NCI-H345 treated with DMSO at 0.1 percent for 48 hours (cell line): ENCODE measurements at regions not wholly inside any gene's neighbourhood (a gene's known extent, or its start where the extent isn't known, plus 50 kb on each side); places are given as distances from the start of the nearest gene placed in this dataset.
"Not testable (repeated sequence)": the region's sequence is repeated elsewhere in the genome, so short reads cannot be mapped to it uniquely, and the experiment has no call there.

Source experiments
- DNase-seq: peaks from one replicate; lab custom pipeline; 2025; ENCODE audit not compliant: unreplicated experiment; lab: John Stamatoyannopoulos, UW

DNA sequence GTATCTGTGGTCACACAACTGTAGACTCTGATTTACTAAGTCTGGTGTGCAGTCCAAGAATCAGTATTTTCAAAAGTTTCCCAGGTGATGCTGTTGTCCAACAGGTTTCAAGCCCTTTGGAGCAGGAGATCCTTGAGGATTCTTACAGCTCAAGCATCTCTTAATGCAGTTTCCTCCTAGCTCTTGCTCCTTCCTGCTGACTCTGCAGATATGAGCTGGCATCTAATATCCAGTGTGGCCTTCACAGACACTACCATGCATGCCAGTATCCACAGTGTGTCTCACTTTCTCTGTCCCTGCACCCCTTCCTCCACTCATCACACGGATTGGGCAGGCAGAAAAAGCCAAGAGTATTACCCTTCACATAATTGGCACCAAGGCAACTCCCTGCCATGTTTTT, 182.2 kb upstream of the TNC start:
- DNase-seq = no peak

DNA sequence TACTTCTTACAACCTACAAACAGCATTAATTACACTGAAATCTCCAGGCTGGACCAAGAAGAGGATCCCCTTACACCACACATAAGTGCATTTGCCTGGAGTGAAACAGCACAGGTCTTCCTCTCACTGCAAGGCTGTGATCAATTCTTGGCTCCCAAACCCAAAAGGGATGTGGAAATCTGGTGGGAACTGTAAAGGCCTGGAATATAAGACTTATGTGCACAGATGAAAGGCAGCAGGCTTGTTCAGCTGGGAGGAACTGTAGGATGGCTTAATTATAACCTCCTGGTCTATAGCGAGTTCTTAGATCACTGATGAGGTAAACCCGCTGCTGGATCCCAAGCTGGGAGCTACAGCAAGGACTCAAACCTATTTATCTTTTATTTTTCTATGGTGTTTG, 182.9 kb upstream of the TNC start:
- no peak for DNase-seq

DNA sequence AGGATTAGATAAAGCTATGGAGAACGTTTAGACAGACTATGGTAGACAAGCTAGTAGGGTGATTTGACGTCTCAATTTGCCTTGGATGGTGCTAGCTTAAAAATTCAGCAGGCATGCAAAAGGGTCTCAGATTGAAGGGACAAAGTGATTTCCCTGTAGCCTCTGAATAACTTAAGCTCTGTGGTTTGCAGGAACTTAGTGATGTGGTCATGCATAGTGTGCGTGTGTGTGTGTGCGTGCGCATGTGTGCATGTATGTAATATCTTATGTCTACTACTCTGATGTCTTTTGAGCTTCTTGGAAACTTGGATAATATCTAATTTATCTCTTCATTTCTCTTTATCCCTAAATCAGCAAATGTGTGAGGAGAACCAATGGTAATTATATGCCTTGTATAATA, 183.6 kb upstream of the TNC start:
- DNase-seq = no peak

DNA sequence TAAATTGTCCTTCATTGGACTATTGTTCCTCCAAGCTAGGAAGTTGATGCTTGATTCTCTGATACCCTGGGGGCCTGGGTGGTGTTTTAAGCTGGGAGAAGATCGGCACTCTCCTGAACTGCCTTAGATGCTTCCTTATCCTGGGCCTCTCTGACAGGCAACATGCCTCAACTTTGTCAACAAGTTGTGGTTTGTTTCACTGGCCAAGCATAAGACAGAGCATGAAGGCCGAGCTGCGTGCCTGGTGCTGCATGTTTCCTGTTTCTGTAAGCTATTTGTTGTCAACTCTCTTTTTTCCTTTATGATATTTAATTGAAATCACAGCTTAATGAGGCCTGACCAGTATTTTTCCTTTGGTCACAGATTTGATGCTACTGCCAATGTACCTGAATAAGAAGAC, 187.6 kb upstream of the TNC start:
- DNase-seq = no peak

DNA sequence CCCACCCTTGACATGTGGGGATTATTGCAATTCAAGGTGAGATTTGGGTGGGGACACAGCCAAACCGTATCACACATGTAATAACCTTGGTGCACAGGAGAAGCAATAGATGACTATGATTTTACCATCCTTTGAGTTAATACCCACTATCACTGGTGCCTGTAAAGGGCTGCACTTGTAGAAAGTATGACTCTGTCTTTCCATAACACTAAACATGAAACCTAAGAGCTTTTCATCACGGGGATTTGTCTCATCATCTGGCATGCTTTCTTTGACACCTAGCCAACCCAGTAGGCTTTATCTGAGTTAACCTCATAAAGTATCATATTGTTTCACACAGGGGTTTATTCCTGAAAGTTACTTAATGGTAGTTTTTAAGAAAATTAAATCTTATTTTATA, 188.9 kb upstream of the TNC start:
- DNase-seq = no peak

DNA sequence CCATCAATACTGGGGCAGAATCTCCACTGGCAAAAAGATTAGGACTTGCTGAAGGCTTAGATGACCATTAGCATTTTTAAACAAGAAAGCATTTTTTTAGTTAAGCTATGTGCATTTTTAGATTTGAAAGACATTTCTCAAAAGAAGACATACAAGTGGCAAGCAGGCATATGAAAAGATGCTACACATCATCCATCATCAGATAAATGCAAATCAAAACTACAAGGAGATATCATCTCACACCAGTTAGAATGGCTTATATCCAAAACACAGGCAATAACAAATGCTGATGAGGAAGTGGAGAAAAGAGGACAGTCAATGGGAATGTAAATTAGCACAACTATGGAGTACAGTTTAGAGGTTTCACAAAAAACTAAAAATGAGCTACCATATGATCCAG, 195.6 kb upstream of the TNC start:
- DNase-seq = no peak

DNA sequence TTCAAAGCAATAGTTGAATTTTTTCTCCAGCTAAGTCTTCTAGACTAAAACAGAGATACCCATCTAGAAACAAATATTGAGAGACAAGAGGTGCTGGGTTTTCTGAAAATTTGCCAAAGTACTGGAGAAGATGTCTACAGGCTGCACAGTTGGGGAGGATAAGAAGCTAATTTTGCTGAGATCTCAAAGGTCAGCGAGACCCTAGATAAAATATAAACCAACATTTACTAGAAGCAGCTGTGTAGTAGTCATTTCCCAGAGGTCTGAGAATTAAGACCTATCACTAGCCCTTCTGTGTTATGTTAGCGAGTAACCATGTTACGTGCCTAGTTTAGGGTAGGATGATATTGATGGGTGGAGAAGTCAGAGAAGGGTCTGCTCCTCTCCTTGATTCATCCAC, 208.5 kb upstream of the TNC start:
- DNase-seq = no peak

DNA sequence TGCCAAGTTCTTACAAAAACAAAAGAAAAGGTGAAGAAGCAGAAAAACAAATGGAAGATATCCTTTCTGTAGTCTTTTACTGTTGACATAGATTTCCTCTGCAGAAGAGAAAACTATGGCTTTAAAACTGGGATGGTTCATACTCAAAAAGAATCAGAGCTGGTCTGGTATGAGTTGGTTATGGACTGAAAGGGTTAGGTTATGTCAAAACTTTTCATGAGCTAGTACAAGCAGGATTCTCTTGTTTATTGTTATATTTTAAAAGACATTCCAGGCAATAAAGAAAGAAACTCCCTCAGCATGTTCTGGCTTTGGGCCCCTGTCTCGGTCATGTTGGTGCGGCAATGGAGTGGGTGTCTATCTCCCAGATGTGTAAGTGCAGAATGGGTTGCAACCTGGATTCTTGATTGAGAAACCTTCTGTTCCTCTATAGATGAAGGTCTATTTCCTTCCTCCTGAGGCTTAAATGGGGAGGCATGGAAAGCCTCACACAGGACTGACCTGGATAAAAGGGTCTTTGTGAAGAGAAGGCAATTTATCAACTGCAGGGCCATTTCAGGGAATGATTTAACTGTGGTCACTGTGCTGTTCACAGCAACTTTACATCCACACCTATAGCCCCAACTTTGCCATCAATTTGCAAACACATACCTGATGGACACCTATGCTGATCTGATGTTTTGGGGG, 209.6 kb upstream of the TNC start:
- DNase-seq = no peak

DNA sequence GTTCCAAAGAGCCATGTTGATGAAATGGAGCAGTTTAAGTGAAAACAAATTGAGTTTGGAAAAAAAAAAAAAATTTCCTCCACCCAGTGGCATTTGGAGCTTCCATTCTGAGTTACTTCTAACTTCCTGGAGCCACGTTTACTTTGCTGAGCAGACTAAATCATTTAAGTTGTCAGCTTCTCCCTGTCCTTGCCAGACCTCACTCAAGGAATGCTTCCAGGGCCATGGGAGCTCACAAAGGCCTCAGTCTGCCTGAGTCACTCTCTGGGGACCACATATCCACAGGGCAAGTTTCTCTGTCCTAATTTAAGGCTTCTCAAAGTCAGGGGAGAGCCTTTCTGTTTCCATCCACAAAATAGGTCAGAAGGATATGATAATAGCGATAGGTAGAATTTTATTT, 210.3 kb upstream of the TNC start:
- no peak for DNase-seq

DNA sequence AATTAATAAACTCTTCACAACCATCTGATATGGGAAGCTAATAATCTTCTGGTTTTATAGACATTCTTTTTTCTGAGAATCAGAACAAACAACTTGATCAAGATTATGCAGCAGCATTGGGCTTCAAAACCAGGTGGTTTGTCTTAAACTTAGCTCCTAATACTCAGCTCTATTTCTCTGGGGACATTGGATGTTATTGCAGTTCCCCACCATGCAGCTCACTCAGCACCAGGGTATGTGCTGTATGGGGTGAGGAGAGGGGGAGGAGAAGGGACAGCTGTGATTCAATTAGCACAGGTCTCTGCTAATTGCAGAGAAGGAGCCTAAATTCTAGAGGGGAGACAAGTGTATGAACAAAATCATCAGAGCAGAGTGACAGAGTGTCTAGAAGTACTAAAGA, 210.7 kb upstream of the TNC start:
- no peak for DNase-seq

DNA sequence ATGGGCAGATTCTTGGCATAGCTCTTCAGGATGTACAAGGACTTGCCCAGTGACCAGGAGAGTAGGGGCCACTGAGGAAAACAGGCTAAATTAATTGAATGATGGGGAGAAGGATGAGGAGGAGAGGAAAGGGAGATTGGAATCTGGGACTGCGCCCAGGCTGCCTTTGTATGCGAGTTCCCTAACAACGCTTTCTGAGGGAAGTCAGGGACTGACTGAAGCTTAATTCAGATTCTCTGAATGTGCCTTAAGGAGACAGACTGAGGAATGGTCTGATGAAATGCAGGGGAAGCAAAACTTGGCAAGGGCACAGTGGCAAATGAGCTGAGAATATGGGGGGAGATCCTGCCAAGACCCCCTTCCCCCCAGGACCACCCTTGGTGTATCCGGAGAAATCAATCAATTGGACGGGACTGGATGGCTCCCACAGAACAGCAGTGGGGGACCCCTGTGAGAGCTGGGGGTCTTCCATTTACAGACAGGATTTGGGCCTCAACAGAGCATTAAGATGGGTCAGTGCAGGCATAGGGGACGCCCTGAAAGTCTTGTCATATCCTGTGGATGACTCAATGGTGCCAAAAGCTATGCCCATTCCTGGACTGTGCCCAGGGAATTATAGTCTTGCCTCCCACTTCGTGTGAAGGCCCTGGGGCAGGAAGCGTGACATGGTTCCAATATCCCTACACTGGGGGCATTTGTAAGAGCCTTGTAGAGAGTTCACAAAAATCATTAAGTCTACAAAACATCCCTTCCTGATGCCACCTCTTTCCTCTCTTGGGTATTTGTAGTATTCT, 215.5 kb upstream of the TNC start:
- no peak for DNase-seq

DNA sequence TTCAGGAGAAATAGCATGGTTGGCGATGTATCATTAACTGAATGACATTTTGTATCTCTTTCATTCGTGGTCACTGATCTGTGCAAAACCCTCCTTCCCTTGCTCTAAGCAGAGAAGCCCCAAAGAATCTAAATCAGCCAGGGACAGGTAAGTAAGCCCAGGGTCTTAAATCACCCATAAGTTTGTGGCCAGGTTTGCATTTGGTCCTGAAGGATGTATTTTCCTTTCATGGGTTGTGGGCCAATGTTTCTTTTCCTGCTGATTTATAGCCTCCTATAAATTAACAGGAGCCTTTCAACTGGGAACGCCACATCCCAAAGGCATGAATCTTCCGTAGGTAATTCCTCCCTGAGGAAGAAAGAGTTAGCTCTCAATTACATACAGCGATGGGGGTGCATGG, 217.5 kb upstream of the TNC start:
- DNase-seq = no peak

DNA sequence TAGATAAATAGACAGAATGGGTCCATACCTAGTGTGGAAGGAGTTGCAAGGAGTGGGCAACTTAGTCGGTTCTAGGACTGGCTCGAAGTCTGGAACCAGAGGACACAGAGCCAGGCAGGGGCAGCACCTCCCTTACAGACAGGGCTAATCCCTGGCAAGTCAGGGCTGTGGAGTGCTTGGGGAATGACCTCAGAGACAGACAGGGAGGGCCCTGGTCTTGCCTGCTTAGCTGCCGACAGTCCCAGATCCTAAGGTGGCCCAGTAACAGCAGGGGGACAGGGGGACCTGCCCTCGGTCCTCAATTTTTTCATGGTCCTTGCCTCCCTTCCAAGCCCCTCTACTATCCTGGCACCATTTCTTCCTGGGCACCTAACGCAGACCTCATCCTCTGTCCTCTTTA, 222.4 kb upstream of the TNC start:
- no peak for DNase-seq

DNA sequence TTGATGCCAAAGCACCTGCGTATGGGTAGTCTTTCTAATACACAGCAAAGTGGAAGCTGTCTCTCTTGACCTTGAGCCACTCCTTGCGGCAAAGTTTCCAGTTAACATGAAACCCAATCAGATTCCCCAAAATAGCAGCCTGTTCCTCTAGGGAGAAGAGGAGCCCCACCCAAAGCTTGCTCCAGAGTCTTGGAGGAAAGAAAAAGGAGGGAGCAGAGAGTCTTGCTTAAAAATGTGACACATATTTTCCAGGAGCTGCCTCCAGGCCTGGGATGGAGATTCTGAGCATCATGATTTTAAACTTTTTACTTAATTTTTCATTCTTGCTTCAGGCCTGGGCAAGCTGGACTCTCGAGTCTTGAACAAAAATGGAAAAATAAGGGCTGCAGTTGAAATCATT, 223.5 kb upstream of the TNC start:
- DNase-seq = no peak

DNA sequence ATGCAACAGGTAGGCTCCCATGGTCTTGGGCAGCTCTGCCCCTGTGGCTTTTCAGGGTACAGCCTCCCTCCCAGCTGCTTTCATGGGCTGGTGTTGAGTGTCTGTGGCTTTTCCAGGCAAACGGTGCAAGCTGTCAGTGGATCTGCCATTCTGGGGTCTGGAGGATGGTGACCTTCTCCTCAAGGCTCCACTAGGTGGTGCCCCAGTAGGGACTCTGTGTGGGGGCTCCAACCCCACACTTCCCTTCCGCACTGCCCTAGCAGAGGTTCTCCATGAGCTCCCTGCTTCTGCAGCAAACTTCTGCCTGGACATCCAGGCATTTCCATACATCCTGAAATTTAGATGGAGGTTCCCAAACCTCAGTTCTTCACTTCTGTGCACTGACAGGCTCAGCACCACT, 229.8 kb upstream of the TNC start:
- DNase-seq = not testable (repeated sequence)

DNA sequence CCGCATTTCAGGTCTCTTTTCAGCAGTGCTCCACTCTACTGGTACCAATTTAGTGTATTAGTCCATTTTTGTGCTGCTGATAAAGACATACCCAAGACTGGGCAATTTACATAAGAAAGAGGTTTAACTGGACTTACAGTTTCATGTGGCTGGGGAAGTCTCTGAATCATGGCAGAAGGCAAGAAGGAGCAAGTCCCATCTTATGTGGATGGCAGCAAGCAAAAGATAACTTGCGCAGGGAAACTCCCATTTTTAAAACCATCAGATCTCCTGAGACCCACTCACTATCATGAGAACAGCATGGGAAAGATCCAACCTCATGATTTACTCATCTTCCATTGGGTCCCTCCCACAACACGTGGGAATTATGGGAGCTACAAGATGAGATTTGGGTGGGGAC, 231.0 kb upstream of the TNC start:
- not testable (repeated sequence) for DNase-seq

DNA sequence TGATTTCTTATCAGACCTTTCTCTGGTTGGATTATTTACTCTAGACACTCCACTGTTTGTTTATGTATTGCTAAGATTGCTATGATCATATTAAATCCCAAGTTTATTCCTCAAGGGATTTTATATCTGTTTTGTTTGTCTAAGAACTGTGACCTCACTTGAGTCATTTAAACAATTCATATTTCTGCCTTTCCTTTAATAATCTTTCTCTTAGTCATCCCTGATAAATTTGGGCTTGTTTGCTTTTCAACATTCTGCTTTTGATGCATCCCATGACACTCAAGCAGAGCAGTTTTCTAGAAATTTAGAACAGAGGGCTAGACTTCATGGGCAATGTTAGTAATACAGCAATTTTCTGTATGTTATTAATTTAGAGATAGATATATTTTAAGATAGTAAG, 231.6 kb upstream of the TNC start:
- no peak for DNase-seq

DNA sequence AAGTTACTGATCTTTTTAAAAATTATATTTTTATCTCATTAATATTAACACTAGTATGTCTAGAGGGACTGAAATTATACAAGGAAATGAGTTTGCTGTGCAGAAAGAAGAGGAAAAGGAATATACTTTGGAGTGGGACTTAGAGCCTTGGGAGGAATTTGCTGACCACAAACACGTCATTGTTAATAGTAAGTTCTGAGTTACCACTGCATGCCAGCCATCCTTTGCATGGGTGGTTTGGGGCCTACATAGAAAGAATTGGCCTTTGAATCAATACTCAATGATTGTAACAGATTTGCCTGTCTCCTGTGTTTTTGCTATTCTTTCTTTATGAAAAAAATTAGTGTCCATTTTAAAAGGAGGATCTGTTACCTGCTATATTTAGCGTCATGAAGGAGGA, 232.6 kb upstream of the TNC start:
- DNase-seq = no peak

DNA sequence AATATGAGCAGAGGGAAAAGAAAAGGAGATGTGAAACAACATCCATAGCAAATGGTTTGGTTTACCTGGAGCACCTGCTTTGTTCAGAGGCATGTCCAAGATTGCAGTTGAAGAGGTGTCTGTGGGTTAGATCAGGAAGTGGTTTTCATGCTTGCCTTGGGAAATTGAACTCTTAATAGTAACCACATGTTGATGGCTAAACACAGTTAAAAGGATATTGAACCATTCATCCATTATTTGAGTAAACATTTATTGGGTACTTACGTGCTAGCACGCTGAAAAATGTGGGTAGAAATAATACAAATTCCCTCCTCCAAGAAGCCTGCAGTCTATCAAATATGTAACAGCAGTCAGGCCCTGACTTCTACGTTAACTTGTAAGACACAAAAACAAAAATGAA, 235.7 kb upstream of the TNC start:
- no peak for DNase-seq

DNA sequence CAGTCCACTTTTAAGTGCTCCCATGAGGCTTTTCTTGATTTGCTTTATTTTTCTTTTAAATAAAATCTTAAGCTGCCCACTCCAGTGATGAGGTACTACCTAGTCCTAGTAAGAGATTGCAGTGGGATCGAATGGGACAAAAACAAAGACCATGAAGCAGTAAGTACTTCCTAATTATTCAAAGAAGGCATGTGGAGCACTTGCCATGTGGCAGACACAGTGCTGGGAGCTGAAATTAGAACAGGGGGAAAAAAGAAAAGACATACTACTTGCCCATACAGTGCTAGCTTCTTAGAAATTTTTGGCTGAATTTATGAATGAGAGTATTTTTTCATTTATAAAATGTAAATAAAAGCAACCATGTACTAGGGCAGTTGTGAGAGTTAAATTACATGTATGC, 239.9 kb upstream of the TNC start:
- no peak for DNase-seq

DNA sequence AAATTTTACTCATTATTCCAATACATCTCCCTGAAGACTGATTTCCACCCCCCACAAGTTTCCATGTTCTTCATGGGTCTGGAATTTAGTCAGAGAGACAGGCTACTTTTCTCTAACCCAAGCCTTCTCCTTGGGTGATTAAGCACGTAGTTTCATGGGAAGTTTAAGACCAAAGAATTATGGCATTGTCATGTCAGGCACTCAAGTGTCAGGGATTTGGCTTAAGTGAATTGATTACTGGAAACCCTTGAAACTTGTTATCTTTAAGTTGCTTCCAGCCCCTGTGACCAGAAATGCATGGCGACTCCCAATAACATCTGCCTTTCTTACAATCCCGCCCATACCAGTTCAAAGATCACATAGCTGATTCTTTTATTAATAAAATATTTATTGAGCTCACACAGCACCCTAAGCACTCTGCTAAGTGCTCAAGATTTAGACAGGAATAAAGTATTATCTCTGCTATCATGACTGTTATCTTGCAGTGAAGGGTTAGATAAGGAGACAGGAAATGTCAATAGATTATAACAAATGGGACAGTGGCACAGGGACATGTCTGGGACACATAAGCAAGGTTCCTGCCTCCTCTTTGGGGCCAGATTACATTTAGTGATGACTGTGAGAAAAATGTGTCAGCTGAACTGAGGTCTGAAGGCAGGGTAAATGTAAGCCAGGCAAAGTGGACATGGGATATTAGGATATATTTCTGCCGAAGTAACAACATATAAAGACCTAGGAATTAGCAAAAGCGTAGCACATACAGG, 241.2 kb upstream of the TNC start:
- DNase-seq = no peak

DNA sequence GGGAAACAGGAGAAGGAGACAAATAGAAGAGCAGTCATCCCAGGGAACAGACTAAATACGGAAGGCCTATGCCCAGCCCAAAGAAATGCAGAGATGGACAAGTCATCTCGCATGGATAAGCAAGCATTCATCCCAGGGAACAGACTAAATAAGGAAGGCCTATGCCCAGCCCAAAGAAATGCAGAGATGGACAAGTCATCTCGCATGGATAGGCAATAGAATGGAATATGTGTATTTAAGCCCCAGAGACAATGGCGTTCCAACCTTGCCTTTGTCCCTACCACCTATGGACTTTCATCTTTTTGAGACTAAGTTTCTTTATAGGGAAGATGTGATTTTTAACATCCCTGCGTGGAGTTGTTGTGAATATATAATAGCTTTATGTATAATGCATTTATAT, 242.2 kb upstream of the TNC start:
- no peak for DNase-seq
